Fibroblast of pulmonary artery (primary cell): ENCODE measurements at regions not wholly inside any gene's neighbourhood (a gene's known extent, or its start where the extent isn't known, plus 50 kb on each side); places are given as distances from the start of the nearest gene placed in this dataset.
A peak's percentile ranks its signal among the peaks of the same experiment; 100 is the strongest.

Experiments used
- DNase-seq: peaks from one replicate; pipeline ENCODE4 v3.0.0-alpha.2; 2010; ENCODE audit warnings: low read depth
- H3K4me3 ChIP-seq: replicated peaks from 2 replicates; pipeline ENCODE4 v1.5.1; 2011; ENCODE audit warnings: low read depth, mild to moderate bottlenecking, control low read depth, low read length, moderate library complexity
- CTCF ChIP-seq: IDR thresholded peaks from 2 replicates; pipeline ENCODE4 v1.5.1; 2011; ENCODE audit warnings: mild to moderate bottlenecking, control low read depth, low read length, inconsistent platforms; ENCODE audit errors: missing control alignments

- TF ChIP-seq CTCF: no peak
- H3K4me3 ChIP-seq: no peak overlapping the region
- no peak for DNase-seq
Measured at GRCh38 chr13:105569816-105570215, 965.6 kb downstream of the EFNB2 start.

GRCh38 chr13:105567951-105568525 lies 967.4 kb downstream of the EFNB2 start:
- no peak overlapping the region for H3K4me3 ChIP-seq
- no peak for TF ChIP-seq CTCF
- DNase-seq: no peak

GRCh38 chr13:105565136-105565727 lies 970.2 kb downstream of the EFNB2 start:
- no peak overlapping the region for H3K4me3 ChIP-seq
- peak; percentile 9 for DNase-seq
- no peak for TF ChIP-seq CTCF

GRCh38 chr13:105552078-105552477 lies 983.4 kb downstream of the EFNB2 start:
- H3K4me3 ChIP-seq: no peak overlapping the region
- no peak for TF ChIP-seq CTCF
- no peak for DNase-seq

- TF ChIP-seq CTCF: no peak
- no peak overlapping the region for H3K4me3 ChIP-seq
- DNase-seq: no peak
Measured at GRCh38 chr13:105547851-105548250, 987.6 kb downstream of the EFNB2 start.

- DNase-seq: no peak
- TF ChIP-seq CTCF: no peak
Measured at GRCh38 chr13:105545811-105546210, 989.7 kb downstream of the EFNB2 start.

GRCh38 chr13:105543742-105544141 lies 991.7 kb downstream of the EFNB2 start:
- TF ChIP-seq CTCF: no peak
- H3K4me3 ChIP-seq: no peak overlapping the region
- no peak for DNase-seq

More at GRCh38 chr13:105545811-105546210, 989.7 kb downstream of the EFNB2 start:
- H3K4me3 ChIP-seq: no peak overlapping the region
